ENCODE measurements at regions not wholly inside any gene's neighbourhood (a gene's known extent, or its start where the extent isn't known, plus 50 kb on each side); places are given as distances from the start of the nearest gene placed in this dataset.

DNA sequence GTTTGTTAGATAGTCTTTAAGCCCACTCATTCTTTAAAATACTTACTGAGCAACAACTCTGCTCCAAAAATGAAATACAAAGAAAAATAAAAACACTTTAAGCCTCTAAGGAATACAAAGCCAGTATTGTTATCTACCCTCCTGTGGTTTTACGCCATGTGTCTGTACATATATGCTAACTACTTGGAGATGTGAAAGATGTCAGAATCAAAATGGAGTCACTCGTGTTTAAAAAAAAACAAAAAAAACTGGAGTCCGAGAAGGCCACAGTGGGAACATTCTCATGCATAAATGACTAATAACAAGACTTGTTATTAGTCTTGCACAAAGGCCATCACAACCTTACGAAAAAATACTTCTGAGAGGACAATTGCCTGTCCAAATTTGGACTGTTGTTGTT lies 393.1 kb downstream of the TBC1D4 start:
- TF ChIP-seq CTCF (IDR thresholded peaks at IDR 0.05; ENCODE audit: borderline replicate concordance) = no peak

DNA sequence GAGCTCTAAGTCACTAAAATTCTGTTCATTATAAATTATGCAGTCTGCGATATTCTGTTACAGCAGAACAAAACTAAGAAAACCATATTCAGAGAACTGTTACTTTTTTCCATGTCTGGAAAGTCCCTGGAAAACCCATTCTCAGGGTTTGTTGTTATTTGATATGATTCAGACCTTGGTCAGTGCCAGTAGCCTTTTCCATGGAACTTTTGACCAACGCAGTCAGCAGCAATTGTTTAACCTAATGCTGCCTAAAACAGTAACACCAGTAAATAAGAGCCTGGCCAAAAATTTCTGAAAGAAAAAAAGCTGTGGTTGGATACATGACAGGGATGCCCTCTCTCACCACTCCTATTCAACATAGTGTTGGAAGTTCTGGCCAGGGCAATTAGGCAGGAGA lies 402.7 kb downstream of the TBC1D4 start:
- DNase-seq = no peak
- no peak for TF ChIP-seq CTCF (IDR thresholded peaks at IDR 0.05; ENCODE audit: borderline replicate concordance)
- Histone ChIP-seq H3K4me1 (no peaks in the 10 kb centered on the region), H3K27me3 (ENCODE audit: low read depth) (no peaks in the 10 kb centered on the region), H3K4me3 (no peak overlapping the region), H3K36me3 (no peaks in the 10 kb centered on the region), H3K27ac (replicated peaks) (no peak overlapping the region), H3K9me3 (replicated peaks) (no peaks in the 10 kb centered on the region)
- intact Hi-C loops (cut with micrococcal nuclease) = no loop called here

More for the DNA sequence above, 393.1 kb downstream of the TBC1D4 start:
- DNase-seq = no peak
- intact Hi-C loops (cut with micrococcal nuclease) = no loop called here
- no peaks in the 10 kb centered on the region for H3K36me3 ChIP-seq
- no peak overlapping the region for H3K4me3 ChIP-seq
- H3K9me3 ChIP-seq (replicated peaks) = peaks cover 16% of the 10 kb centered on the region
- no peaks in the 10 kb centered on the region for H3K27me3 ChIP-seq (ENCODE audit: low read depth)
- no peak overlapping the region for H3K27ac ChIP-seq (replicated peaks)
- no peaks in the 10 kb centered on the region for H3K4me1 ChIP-seq

- DNase-seq = no peak
- TF ChIP-seq CTCF (IDR thresholded peaks at IDR 0.05; ENCODE audit: borderline replicate concordance) = no peak
- H3K27me3 ChIP-seq (ENCODE audit: low read depth) = no peaks in the 10 kb centered on the region
- no peaks in the 10 kb centered on the region for H3K4me1 ChIP-seq
- no peak overlapping the region for H3K27ac ChIP-seq (replicated peaks)
- no peak overlapping the region for H3K4me3 ChIP-seq
- no peaks in the 10 kb centered on the region for H3K9me3 ChIP-seq (replicated peaks)
- H3K36me3 ChIP-seq = no peaks in the 10 kb centered on the region
- intact Hi-C loops (cut with micrococcal nuclease) = no loop called here
These were observed 405.5 kb downstream of the TBC1D4 start for GRCh38 chr13:75076476-75076875.

DNA sequence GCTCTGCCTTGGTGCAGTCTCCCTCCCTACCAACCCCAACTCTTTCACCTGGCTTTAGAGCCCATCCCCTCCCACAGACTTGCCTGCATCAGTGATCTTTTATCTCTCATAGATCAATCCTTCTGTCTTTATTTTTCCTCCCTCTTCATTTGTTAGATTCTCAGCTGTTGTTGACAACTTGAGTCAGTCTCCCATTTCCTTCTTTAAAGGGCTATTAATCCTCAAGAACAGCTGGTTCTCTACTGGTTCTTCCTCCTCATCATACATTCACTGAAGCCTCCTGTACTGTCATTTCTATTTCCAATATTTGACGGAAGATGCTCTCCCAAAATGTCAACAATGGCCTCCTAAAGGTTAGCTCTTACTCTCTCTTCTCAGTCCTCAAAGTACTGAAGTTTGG lies 408.2 kb downstream of the TBC1D4 start:
- intact Hi-C loops (cut with micrococcal nuclease) = no loop called here
- no peak for DNase-seq
- no peak overlapping the region for H3K27ac ChIP-seq (replicated peaks)
- H3K9me3 ChIP-seq (replicated peaks) = no peaks in the 10 kb centered on the region
- H3K36me3 ChIP-seq = no peaks in the 10 kb centered on the region
- H3K4me1 ChIP-seq = no peaks in the 10 kb centered on the region
- no peaks in the 10 kb centered on the region for H3K27me3 ChIP-seq (ENCODE audit: low read depth)
- no peak for TF ChIP-seq CTCF (IDR thresholded peaks at IDR 0.05; ENCODE audit: borderline replicate concordance)
- no peak overlapping the region for H3K4me3 ChIP-seq

- intact Hi-C loops (cut with micrococcal nuclease) = no loop called here
- DNase-seq = no peak
These were observed 409.1 kb downstream of the TBC1D4 start for GRCh38 chr13:75072891-75073290.

More at GRCh38 chr13:75072891-75073290, 409.1 kb downstream of the TBC1D4 start:
- H3K4me1 ChIP-seq = no peaks in the 10 kb centered on the region
- no peaks in the 10 kb centered on the region for H3K36me3 ChIP-seq
- no peak for TF ChIP-seq CTCF (IDR thresholded peaks at IDR 0.05; ENCODE audit: borderline replicate concordance)
- no peaks in the 10 kb centered on the region for H3K27me3 ChIP-seq (ENCODE audit: low read depth)
- H3K4me3 ChIP-seq = no peak overlapping the region
- H3K9me3 ChIP-seq (replicated peaks) = no peaks in the 10 kb centered on the region
- H3K27ac ChIP-seq (replicated peaks) = no peak overlapping the region
